GM18870 (cell line): ENCODE measurements at regions not wholly inside any gene's neighbourhood (a gene's known extent, or its start where the extent isn't known, plus 50 kb on each side); places are given as distances from the start of the nearest gene placed in this dataset.

Experiments
- ATAC-seq: cut with Tn5 transposase; IDR thresholded peaks from one replicate; pipeline ENCODE4 v1.9.1; 2021; ENCODE audit warnings: moderate library complexity; ENCODE audit not compliant: unreplicated experiment

DNA sequence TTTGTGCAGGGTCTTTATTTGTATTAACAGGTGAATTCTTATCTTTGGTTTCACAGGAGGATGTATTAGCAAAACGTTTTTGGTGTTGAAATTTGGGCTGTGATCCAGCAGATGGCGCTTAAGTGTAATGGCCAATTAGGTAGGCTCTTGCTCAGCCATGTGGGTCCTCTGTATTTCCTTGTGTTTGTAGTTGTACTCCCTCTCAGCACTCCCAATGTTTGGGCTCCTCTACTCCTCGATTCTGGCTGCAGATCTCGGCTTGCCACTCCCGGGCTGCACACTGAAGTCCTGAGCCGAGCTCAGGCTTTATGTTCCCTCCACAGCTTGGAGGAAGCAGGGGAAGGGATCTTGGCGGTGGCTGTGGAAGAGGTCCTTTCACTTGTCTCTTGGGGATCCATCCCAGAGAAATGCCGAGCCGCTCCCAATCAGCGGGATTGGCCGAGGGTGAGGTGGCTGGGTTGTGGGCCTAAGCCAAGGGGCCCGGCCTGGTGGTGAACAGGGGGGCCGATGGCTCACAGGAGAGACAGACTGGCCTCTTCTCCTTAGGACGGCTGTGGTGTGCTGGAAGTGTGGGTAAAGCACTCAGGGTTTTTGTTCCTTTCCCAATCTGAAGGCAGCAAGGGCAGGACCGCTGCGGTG, 133.7 kb downstream of the AEBP2 start:
- ATAC-seq, result no peak

DNA sequence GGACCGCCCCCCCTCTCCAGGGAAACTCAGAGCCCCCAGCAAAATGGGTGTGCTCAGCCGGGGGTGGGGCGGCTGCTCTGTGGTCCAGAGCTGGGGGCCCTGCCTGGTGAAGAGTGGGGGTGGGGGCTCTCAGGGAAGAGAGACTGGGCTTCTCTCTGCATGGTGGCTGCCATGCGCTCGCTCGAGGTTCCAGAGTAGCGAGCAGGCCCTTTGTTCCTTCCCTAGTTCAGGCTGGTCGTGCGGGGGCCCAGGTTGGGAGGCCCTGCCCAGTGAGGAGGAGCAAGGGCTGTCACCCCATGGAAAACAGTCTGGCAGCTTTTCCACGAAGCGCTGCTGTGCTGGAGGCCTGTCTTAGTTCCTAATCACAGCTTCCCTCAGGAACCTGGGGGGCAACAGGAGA, 134.6 kb downstream of the AEBP2 start:
- no peak for ATAC-seq

DNA sequence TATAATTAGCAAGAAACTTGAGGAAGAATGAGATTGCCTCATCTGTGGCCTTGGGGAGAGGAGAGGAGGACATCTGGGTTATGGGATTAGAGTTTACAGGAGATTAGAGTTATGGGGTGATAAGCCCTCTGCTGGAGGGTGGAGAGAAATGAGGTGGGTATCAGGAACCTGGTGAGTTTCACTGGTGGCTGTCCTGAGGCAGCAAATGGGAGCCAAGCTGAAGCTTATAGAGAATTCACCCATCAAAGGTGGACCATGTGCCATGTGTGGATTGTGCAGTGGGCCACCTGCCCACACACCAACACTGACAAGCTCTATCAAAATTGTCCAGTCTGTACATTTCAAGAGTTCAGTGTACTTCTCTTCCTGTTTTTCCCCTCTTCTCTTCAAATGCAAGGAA, 135.3 kb downstream of the AEBP2 start:
- ATAC-seq, result no peak

DNA sequence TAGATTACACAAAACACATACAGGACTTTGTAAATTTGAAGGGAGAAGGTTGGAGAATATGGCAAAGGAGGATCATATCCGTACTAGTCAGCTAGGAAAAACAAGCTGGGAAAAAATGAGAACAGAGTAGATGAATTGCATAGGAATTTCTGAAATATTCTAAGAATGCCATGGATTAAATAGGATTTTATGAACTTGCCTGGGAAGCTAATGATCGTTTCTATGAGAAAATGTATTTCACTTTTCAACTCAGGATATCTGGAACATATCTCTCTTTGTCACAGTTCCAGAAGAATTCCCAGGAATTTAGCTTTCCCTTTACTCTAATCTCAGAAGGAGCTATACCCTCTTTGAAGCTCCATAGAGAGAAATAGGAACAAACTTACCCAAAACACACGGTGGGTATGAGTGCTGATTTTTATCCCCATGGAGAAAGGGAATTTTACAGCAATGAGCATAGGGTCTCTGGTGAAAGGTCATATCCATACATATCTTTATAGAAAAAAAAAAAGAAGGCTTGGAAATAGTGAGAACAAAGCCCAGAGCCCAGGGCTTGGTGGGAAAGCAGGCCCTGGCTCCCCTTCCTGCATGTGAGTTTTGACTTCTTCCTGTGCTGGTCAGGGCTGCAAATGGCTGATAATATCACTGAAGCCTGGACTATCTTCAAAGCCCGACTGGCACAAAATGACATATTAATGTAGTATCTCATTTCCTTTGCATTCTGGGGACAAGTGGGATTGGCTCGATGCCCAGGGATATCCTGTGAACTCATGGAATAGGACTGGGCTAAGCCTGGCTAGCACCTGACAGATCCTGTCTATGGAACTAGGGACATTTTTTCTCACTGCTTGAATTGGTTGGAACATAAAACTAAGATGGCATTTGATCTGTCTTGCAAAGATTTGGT, 136.3 kb downstream of the AEBP2 start:
- ATAC-seq, result no peak

DNA sequence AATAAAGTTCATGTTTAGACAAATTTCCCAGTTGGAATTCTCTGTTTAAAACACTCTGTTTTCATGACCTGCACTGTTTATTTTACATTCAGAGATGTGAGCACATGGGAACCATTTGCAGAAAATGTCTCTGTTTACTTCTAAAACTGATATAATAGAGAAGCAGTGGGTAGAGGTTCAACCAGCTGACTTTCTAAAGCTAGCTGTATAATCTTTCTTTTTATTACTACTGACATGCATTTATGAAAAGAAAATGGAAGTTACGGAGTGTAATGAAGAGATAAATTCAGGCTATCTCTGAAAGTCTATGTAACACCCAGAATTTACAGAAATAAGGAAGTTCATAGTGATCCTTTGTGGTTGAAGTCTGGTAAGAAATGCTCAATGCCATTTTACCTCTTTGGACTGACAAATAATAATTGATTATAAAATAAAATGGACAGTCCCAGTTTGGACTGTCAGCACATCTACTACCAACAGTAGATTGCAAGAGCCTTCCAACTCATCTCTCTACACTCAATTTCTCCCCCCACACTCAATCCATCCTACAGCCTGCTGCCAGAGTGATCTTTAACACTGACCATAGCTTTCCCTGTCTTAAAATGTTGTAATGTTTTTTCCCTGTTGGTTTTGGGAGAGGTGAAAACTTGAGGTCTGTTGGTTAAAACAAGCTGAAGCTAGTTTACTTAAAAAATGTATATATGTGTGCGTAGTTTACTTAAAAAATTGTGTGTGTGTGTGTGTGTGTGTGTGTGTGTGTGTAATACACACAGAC, 137.4 kb downstream of the AEBP2 start:
- no peak for ATAC-seq

DNA sequence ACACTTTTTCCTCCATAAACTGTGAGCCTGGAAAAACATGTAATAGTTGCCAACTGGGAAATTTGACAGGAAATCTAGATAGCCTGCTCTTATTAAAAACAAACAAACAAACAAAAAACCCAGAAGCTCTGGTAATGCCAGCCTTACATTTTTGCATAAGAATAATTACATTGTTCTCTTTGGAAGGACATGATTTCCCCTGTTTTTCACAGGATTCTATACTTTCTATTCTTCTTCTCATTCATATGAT, 137.9 kb downstream of the AEBP2 start:
- ATAC-seq, result no peak

DNA sequence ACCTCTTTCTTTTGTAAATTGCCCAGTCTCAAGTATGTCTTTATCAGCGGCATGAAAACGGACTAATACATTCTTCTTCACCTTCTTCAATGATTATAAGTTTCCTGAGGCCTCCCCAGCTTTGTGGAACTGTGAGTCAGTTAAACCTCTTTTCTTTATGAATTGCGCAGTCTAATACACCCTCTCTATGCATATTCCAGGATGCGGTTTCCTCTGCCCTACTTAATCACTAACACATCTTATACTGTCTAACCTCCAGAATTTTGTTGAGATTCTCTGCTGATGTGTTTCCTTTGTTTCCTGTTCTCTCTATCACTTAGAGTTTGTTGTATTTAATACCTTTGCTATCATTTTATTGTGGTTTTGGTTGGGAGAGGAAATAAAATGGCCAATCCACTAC, 145.4 kb downstream of the AEBP2 start:
- ATAC-seq, result no peak

DNA sequence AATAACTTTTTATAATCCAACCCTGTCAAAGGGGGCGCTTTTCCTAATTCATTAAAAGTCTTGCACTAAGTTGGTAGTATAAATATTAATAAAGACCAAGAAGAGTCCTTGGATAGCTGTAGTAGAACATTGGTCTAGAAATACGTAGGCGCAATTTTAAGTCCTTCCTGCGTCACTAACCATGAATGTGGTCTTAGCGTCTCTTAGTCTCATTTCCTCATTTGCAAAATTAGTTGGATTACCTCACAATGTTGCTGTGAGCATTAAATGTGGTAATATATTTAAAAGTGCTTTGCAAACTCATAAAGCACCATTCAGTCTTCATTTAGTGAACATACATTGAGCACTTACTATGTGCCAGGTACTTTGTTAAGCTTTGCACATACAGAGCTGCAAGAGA, 149.7 kb downstream of the AEBP2 start:
- ATAC-seq, result no peak

DNA sequence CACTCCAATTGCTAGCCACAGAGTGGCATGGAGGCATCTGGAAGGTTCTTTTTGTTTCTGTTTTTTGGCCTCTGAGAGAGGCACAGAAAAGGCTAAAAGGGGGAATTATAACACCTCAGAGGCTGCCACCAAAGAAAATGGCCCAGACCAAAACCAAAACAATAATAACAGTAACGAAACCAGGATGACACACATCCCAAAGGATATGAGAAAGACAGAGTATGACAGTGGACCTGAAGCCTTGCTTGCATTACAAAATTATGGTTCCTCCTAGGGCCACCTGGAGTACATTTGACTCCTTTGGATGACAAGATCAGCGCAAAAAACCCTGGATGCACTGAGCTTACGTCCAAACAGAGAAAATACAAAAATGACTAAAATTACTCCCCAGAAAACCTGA, 152.7 kb downstream of the AEBP2 start:
- no peak for ATAC-seq

DNA sequence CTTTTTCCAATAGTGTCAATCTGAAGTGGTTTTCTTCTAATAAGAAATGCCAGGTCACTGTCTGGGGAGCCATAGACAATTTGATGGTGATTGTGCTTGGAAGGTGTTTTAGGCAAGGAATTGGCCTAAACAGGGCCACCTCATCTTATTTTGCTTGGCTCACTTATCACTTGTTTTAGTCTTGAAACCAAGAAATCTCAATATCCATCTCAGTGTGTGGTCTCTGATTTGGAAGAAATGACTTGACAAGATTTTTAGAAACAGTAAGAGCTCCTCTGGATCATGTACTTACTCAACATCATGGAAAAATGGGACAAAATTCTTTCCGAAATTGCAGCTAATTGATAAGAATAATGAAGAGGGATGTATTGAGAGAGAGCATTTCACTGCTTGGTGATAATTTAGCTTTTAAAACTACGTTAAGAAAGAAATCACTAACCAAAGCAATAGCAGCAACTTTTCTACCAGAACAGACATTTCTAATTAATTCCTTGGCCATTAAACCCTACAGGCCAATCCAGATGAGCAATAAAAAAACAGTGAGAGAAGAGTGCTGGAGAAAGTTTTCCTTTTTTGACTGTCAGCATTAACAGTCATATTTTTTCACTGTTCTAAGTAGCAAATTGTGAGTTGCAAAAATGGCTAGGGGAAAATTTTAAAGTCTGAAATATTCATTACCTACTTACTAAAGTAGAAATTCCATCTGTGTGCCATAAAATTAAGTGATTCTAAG, 157.3 kb downstream of the AEBP2 start:
- ATAC-seq, result no peak

DNA sequence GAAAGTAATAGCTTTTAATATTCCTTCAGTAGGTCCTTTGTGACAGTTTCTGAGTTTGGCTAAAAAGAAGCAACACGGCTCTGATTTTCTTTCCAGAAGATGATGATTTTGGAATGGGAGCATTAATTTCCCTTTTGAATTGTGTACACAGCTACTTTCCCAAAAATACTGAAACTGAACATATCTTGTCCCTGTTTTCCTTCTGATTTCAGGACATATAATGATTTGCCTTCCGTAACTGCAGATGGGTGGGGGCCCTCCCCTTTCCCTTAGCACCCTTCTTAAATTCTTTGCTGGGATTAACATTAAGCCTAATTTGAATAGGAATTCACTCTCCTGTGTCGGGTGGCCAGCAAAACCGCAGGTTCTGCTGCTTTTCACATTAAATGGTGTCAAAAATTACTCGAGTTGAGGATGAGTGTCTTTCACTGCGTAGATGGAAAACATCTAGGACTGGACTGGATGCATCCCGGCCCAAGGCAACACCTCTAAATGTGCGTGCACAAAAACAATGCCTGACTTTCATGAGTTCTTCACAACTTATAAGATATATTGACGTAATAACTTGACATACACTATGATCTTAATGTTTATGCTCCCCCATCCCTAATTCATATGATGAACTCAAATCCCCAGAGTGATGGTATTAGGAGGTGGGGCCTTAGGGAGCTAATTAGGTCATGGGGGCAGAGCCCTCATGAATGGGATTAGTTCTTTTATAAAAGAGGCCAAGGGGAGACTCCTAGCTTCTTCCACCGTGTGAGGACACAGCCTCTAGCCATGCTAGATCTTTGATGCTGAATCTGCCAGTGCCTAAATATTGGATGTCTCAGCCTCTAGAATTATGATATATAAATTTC, 158.1 kb downstream of the AEBP2 start:
- ATAC-seq, result no peak

DNA sequence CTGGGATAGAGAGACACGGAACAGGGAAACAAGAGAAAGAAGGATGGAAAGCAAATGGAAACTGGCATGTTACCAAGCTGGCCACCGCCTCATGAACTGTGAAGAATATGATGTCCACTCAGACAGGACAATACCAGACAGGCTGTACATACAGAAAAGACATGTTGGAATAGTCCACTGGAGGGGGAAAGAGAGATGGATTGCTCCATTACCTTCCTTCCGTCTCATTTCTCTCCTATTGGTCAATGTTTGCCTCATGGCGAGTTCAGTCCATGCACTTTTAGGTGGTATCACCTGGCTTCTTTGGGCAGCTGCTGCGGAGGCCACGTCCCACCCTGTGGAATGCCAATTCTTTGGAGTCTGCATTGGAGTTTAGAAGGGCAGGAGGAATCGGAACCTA, 166.4 kb downstream of the AEBP2 start:
- no peak for ATAC-seq

DNA sequence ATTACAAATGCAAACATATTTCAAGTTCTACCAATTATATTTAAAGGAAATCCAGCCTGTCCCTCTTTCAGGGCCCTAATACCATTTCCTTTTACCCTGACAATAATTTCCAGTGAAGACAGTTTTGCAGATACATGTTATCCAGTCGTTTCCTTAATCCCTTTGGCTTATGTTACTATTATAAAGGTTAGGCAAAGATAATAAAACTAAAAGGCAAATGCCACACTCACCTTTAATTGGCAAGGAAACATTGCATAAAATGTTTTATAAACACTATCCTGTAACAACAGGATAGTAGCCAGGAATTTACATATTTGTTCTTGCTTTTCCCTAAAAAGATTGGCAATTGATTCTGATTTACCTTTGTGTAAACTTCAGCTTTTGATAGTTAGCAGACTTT, 168.7 kb downstream of the AEBP2 start:
- no peak for ATAC-seq

DNA sequence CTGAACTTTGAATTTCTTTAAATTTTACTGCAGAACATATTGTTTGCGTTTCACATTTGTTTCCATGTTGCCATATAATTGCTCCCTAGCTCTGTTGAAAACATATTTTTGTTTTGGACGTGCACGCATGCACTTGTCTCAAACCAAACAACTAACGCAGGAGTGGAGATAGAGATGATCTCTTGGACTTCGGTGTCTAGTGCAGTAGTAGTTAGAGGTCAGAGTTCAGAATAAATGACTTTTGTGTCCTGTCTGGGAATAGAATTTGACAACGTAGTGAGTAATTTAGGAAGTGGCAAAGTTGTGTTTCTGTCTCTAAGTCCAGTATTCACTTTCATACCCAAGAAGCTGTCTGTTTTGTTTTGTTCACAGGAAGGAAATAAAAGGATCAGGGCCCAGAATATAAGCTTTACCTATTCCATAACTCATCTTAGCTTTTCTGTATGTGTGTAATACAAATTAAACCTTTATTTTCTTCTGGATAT, 173.8 kb downstream of the AEBP2 start:
- no peak for ATAC-seq

DNA sequence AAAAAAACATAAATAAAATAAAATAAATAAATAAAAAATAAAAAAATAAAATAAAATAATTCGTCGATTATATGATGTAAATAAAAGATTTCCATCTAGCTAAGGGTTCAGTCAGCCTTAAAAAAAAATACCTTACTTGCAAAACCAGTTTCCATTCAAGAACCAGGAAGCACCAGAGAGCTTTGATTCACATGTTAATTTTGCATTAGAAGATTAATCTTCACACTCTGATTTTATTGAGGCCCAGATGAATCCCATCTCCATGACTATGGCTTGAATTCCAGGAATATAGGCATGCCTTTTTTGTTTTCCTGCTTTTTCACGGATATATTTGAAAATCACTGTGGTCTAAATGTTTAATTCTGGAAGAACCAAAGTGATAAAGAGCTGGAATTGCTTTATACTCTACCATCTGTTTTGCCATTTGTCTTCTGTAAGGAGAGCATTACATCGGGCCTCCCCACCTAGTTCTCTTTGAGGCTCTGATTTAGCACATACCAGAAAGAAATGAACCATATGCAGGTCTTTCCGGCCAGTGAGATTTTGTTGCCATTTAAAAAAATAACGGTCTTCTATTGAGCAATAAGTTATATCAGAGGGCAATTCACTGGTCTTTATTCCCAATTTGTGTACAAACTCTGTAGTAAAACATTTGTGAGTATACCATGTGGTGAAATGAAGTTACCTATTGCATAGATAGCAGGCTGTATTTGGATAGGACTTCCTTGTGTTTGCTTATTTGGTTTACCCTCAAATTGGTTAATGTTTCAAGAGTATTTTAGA, 175.5 kb downstream of the AEBP2 start:
- ATAC-seq, result no peak

DNA sequence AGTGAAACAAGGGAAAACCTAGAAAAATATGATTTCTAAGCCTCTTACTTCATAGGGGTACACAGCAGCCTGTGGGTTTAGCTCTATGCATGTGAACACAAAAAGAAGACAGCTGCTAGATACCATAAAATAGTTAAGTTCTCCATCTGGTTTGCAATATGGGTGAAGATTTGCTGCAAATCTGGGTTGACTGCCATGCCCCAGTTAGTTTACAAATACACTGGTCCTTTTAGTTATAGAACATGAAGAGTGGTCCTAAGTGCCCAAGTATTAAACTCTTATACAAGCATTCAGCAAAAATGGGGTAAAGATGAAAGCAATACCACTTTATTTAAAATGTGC, 176.1 kb downstream of the AEBP2 start:
- ATAC-seq, result no peak

DNA sequence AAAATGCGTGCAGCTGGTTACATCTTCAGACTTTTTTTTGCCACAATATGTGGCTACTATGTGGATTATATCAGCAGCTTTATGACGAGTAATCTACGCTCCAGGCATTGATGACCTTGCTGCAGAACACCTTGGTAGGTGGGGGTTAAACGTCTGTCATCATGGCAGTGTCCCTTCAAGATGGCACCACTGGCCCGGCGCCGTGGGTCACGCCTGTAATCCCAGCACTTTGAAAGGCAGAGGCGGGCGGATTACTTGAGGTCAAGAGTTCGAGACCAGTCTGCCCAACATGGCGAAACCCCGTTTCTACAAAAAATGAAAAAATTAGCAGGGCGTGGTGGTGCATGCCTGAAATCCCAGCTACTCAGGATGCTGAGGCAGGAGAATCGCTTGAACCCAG, 177.5 kb downstream of the AEBP2 start:
- ATAC-seq, result no peak

DNA sequence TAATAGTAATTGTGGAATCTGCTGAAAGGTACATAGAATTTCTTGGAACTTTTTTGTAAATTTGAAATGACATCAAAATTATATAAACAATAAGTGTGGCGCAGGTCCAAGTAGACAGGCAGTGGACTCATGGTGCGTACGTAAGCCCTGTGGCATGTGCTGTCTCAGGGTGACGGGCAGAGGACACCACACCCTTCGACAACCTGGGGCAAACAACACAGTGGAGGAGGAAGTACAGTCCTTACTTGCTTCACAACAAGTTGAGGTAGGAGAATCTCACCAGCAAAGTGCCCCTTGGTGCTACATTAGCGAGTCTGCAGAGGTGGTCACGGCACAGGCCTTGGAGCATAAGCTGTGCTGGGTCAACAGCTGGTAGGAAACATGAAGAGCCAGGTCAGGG, 180.9 kb downstream of the AEBP2 start:
- ATAC-seq, result no peak

DNA sequence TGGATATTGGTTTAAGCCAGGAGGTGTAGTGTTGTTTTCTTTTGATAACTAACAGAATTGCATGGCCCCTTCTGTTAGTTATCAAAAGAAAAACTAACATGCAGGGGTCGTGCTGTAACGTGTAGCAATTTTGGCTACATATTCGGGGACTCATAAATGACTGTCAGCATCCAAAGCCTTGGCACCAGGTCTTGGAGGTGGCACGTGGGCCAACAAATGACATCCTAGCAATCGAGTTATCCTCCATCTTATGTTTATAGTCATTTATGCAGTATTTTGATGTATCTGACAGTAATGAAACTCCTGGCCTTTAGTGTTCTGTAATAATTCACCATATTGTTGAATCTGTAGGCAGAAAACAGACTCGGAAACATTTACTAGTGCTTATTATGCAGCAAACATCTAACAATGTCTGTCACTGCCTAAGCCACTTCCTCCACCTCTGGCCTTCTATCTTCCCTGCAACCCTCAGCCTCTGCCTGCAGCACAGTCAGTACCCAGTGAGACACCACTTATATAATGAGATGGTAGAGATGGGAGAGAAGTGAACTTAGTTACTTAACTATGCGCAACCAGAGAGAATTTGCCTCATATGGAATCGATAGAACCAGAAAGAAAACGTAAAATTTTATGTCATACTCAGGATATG, 184.6 kb downstream of the AEBP2 start:
- ATAC-seq, result no peak
